Esophagus muscularis mucosa (tissue), 4 donors: ENCODE measurements at regions not wholly inside any gene's neighbourhood (a gene's known extent, or its start where the extent isn't known, plus 50 kb on each side); places are given as distances from the start of the nearest gene placed in this dataset.

Experiments
- EP300 ChIP-seq: sonication (generic); formaldehyde crosslinking; IDR thresholded peaks from one replicate; pipeline ENCODE4 v1.6.1; 2017; ENCODE audit warnings: antibody characterized with exemption
- POLR2A ChIP-seq: fragments of 450-650 bp; IDR thresholded peaks from one replicate; pipeline ENCODE4 v1.6.1; 2017; ENCODE audit warnings: antibody characterized with exemption, moderate library complexity, mild to moderate bottlenecking, low read depth
- POLR2AphosphoS5 ChIP-seq, 2 donors: sonication (generic); formaldehyde crosslinking; IDR thresholded peaks; one replicate each; pipeline ENCODE4 v1.6.1; 2017; ENCODE audit warnings: antibody characterized with exemption in 2 of 2
- TF ChIP-seq, protein P1 (sequence below), 3 experiments: fragments of 200-600 bp in 2 of 3; fragments of 450-650 bp in 1 of 3; sonication (generic) in 2 of 3; IDR thresholded peaks; one replicate each; pipeline ENCODE4 v1.5.1; 2017 to 2019; ENCODE audit warnings: antibody characterized with exemption in 3 of 3, mild to moderate bottlenecking in 2 of 3, moderate library complexity in 1 of 3

DNA sequence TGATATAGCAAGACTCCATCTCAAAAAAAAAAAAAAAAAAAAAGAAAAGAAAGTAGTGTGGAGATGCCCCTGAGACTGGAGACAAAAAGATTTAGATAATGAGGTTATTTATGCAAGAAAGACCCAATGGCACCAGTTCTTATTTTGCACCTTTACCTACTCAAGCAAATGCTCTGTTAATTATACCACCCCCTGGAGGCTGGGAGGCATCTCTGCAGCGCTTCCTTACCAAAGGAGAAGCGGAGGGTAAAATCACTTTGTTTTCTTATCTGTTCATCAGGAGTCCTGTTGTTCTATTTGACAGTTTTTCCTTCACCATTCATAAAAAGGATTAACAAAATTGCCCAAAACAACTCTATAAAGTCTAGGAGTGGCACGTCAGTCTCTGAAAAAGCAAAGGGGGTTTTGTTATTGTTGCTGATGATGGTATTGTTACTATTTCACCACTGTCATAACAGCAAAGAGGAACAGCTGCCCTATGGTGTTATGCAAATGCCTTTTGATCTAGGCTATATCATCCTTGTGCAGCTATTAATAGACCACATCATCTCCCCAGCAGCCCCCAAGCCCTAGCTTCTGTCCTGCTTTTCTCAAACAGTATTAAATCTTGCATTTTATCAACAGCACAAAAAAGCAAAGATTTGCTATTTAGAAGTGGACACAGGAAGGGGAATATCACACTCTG lies 174.0 kb downstream of the PALM2AKAP2 start:
- TF ChIP-seq POLR2AphosphoS5 (IDR thresholded peaks at IDR 0.05): no peak
- TF ChIP-seq, protein P1, sequence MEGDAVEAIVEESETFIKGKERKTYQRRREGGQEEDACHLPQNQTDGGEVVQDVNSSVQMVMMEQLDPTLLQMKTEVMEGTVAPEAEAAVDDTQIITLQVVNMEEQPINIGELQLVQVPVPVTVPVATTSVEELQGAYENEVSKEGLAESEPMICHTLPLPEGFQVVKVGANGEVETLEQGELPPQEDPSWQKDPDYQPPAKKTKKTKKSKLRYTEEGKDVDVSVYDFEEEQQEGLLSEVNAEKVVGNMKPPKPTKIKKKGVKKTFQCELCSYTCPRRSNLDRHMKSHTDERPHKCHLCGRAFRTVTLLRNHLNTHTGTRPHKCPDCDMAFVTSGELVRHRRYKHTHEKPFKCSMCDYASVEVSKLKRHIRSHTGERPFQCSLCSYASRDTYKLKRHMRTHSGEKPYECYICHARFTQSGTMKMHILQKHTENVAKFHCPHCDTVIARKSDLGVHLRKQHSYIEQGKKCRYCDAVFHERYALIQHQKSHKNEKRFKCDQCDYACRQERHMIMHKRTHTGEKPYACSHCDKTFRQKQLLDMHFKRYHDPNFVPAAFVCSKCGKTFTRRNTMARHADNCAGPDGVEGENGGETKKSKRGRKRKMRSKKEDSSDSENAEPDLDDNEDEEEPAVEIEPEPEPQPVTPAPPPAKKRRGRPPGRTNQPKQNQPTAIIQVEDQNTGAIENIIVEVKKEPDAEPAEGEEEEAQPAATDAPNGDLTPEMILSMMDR (IDR thresholded peaks at IDR 0.05): peak in 1 of 3 experiments; percentile 9
- TF ChIP-seq POLR2A: no peak
- no peak for TF ChIP-seq EP300
